ENCODE measurements at regions not wholly inside any gene's neighbourhood (a gene's known extent, or its start where the extent isn't known, plus 50 kb on each side); places are given as distances from the start of the nearest gene placed in this dataset.

- no peak for DNase-seq
- H3K27ac ChIP-seq (ENCODE audit: low read depth in 1 of 3, low read length in 2 of 3) = no peak overlapping the region
- no peaks in the 10 kb centered on the region for H3K9me3 ChIP-seq (ENCODE audit: control insufficient read depth in 2 of 2, insufficient read depth in 1 of 2, low read depth in 1 of 2, low read length in 1 of 2)
- H3K4me1 ChIP-seq (ENCODE audit: control insufficient read depth in 3 of 3, insufficient read depth in 2 of 3, low read depth in 1 of 3, low read length in 2 of 3) = no peaks in the 10 kb centered on the region
- FAIRE-seq = no peak
- 78 to 86% (median 85%) methylated on average over 1 of the region's 1 CpG for WGBS, 3 donors
- H3K4me3 ChIP-seq (ENCODE audit: low read depth in 1 of 3, low read length in 3 of 3) = no peak overlapping the region
- no peaks in the 10 kb centered on the region for H3K27me3 ChIP-seq (ENCODE audit: control insufficient read depth in 3 of 3, insufficient read depth in 3 of 3, low read length in 3 of 3)
- no peaks in the 10 kb centered on the region for H3K36me3 ChIP-seq (ENCODE audit: control insufficient read depth in 3 of 3, insufficient read depth in 2 of 3, low read depth in 1 of 3, low read length in 3 of 3)
Observed at GRCh38 chr6:8879334-8879733, 444.0 kb upstream of the SLC35B3 start.

DNA sequence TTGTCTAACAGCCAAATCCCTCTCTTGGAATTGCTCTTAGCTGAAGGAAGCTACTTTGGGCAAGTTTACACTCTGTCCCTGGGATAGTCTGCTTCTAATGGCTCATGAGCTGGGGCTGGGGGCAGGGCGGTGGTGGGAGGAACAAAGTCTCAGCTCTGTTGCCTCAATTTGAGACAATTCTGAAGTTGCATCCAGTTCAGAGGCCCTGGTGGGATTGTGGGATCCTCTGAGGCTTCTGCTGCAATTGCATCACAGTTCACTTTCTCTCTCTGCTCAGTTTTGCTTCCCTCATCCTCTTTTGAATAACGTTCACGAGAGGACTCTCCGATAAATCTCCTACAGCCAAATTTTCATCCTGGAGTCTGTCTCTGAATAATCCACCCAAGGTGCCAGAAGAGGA, 440.6 kb upstream of the SLC35B3 start:
- Histone ChIP-seq H3K4me3 (ENCODE audit: low read depth in 1 of 3, low read length in 3 of 3) (no peak overlapping the region), H3K36me3 (ENCODE audit: control insufficient read depth in 3 of 3, insufficient read depth in 2 of 3, low read depth in 1 of 3, low read length in 3 of 3) (no peaks in the 10 kb centered on the region), H3K9me3 (ENCODE audit: control insufficient read depth in 2 of 2, insufficient read depth in 1 of 2, low read depth in 1 of 2, low read length in 1 of 2) (no peaks in the 10 kb centered on the region), H3K27me3 (ENCODE audit: control insufficient read depth in 3 of 3, insufficient read depth in 3 of 3, low read length in 3 of 3) (no peaks in the 10 kb centered on the region), H3K27ac (ENCODE audit: low read depth in 1 of 3, low read length in 2 of 3) (no peak overlapping the region), H3K4me1 (ENCODE audit: control insufficient read depth in 3 of 3, insufficient read depth in 2 of 3, low read depth in 1 of 3, low read length in 2 of 3) (no peaks in the 10 kb centered on the region)
- DNase-seq = no peak
- no peak for FAIRE-seq
- WGBS, 3 donors = 81 to 87% (median 85%) methylated on average over 4 of the region's 4 CpGs

DNA sequence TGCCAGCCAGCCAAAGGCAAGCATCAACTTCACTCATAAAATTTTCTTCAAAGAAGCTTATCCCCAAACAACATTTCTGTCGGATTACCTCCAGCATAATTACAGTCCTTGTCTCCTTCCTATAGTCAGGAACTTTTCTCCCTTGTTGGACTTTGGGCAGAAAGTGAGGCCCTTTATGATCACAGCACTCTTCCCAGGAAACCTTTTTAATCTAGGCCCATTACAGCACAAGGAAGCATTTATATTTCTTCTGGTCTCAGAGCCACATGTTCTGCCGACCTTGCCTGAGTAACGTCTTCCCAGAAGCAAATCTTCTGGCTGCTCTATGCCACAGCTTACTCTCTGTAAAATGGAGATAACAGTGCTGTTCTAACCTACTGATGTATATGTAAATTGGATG, 437.2 kb upstream of the SLC35B3 start:
- Histone ChIP-seq H3K27me3 (ENCODE audit: control insufficient read depth in 3 of 3, insufficient read depth in 3 of 3, low read length in 3 of 3) (no peaks in the 10 kb centered on the region), H3K27ac (ENCODE audit: low read depth in 1 of 3, low read length in 2 of 3) (peak overlapping the region in 1 of 3 donors; percentile 7), H3K4me1 (ENCODE audit: control insufficient read depth in 3 of 3, insufficient read depth in 2 of 3, low read depth in 1 of 3, low read length in 2 of 3) (no peaks in the 10 kb centered on the region), H3K36me3 (ENCODE audit: control insufficient read depth in 3 of 3, insufficient read depth in 2 of 3, low read depth in 1 of 3, low read length in 3 of 3) (no peaks in the 10 kb centered on the region), H3K9me3 (ENCODE audit: control insufficient read depth in 2 of 2, insufficient read depth in 1 of 2, low read depth in 1 of 2, low read length in 1 of 2) (no peaks in the 10 kb centered on the region), H3K4me3 (ENCODE audit: low read depth in 1 of 3, low read length in 3 of 3) (no peak overlapping the region)
- no peak for FAIRE-seq
- 24 to 67% (median 34%) methylated on average over 3 of the region's 3 CpGs for WGBS, 3 donors
- DNase-seq = peak; percentile 26 to 59

DNA sequence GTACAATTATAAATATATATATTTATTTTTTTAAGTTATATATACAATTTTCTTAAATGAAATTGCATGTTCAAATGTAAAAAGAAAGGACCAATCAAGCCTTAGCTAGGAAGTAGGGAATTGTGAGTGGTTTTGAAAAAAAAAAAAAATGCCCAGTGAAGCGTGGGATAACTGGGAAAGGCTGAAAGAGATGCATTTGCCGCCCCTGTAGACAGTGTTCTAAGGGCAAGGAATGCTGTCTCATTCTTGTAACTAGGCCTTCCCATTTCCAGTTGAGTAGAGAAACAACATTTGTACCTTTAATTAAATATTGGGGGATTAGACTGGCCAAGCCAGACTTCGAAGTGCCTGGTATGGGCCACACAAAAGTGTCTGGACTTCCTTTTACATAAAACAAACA, 430.1 kb upstream of the SLC35B3 start:
- H3K27me3 ChIP-seq (ENCODE audit: control insufficient read depth in 3 of 3, insufficient read depth in 3 of 3, low read length in 3 of 3) = no peaks in the 10 kb centered on the region
- H3K4me3 ChIP-seq (ENCODE audit: low read depth in 1 of 3, low read length in 3 of 3) = no peak overlapping the region
- no peak for DNase-seq
- no peak for FAIRE-seq
- no peaks in the 10 kb centered on the region for H3K4me1 ChIP-seq (ENCODE audit: control insufficient read depth in 3 of 3, insufficient read depth in 2 of 3, low read depth in 1 of 3, low read length in 2 of 3)
- H3K36me3 ChIP-seq (ENCODE audit: control insufficient read depth in 3 of 3, insufficient read depth in 2 of 3, low read depth in 1 of 3, low read length in 3 of 3) = no peaks in the 10 kb centered on the region
- 71 to 84% (median 74%) methylated on average over 3 of the region's 3 CpGs for WGBS, 3 donors
- H3K27ac ChIP-seq (ENCODE audit: low read depth in 1 of 3, low read length in 2 of 3) = no peak overlapping the region
- H3K9me3 ChIP-seq (ENCODE audit: control insufficient read depth in 2 of 2, insufficient read depth in 1 of 2, low read depth in 1 of 2, low read length in 1 of 2) = no peaks in the 10 kb centered on the region

DNA sequence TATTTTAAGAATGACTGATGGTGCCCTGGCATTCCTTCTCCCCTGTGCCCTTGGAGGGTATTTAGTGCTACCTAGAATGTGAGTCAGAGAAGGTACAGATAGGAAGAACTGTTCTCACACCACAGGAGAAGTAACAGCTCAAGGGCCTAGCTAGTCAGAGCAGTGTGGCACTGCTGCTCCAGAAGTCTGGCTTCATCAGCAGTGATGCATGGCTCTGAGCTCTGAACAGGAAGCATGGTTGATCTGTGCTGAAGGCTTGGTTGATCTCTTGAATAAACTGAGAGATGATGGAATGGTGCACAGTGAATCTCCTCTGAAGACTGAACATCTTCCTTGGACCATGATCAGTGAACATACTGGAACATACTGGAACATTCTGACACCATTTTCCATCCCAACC, 425.3 kb upstream of the SLC35B3 start:
- Histone ChIP-seq H3K4me1 (ENCODE audit: control insufficient read depth in 3 of 3, insufficient read depth in 2 of 3, low read depth in 1 of 3, low read length in 2 of 3) (no peaks in the 10 kb centered on the region), H3K36me3 (ENCODE audit: control insufficient read depth in 3 of 3, insufficient read depth in 2 of 3, low read depth in 1 of 3, low read length in 3 of 3) (no peaks in the 10 kb centered on the region), H3K27ac (ENCODE audit: low read depth in 1 of 3, low read length in 2 of 3) (no peak overlapping the region), H3K9me3 (ENCODE audit: control insufficient read depth in 2 of 2, insufficient read depth in 1 of 2, low read depth in 1 of 2, low read length in 1 of 2) (peaks cover 0 to 2% of the 10 kb centered on the region in 2 donors), H3K4me3 (ENCODE audit: low read depth in 1 of 3, low read length in 3 of 3) (no peak overlapping the region), H3K27me3 (ENCODE audit: control insufficient read depth in 3 of 3, insufficient read depth in 3 of 3, low read length in 3 of 3) (no peaks in the 10 kb centered on the region)
- DNase-seq (no peak), FAIRE-seq (no peak)

GRCh38 chr6:8859501-8859900, 424.2 kb upstream of the SLC35B3 start:
- FAIRE-seq = no peak
- Histone ChIP-seq H3K4me3 (ENCODE audit: low read depth in 1 of 3, low read length in 3 of 3) (no peak overlapping the region), H3K27ac (ENCODE audit: low read depth in 1 of 3, low read length in 2 of 3) (no peak overlapping the region), H3K9me3 (ENCODE audit: control insufficient read depth in 2 of 2, insufficient read depth in 1 of 2, low read depth in 1 of 2, low read length in 1 of 2) (peaks cover 0 to 2% of the 10 kb centered on the region in 2 donors), H3K27me3 (ENCODE audit: control insufficient read depth in 3 of 3, insufficient read depth in 3 of 3, low read length in 3 of 3) (no peaks in the 10 kb centered on the region), H3K36me3 (ENCODE audit: control insufficient read depth in 3 of 3, insufficient read depth in 2 of 3, low read depth in 1 of 3, low read length in 3 of 3) (no peaks in the 10 kb centered on the region), H3K4me1 (ENCODE audit: control insufficient read depth in 3 of 3, insufficient read depth in 2 of 3, low read depth in 1 of 3, low read length in 2 of 3) (no peaks in the 10 kb centered on the region)
- WGBS, 3 donors = 67 to 71% (median 70%) methylated on average over 3 of the region's 3 CpGs
- no peak for DNase-seq

- Histone ChIP-seq H3K9me3 (ENCODE audit: control insufficient read depth in 2 of 2, insufficient read depth in 1 of 2, low read depth in 1 of 2, low read length in 1 of 2) (peaks cover 0 to 2% of the 10 kb centered on the region in 2 donors), H3K27me3 (ENCODE audit: control insufficient read depth in 3 of 3, insufficient read depth in 3 of 3, low read length in 3 of 3) (no peaks in the 10 kb centered on the region), H3K27ac (ENCODE audit: low read depth in 1 of 3, low read length in 2 of 3) (no peak overlapping the region), H3K36me3 (ENCODE audit: control insufficient read depth in 3 of 3, insufficient read depth in 2 of 3, low read depth in 1 of 3, low read length in 3 of 3) (no peaks in the 10 kb centered on the region), H3K4me3 (ENCODE audit: low read depth in 1 of 3, low read length in 3 of 3) (no peak overlapping the region), H3K4me1 (ENCODE audit: control insufficient read depth in 3 of 3, insufficient read depth in 2 of 3, low read depth in 1 of 3, low read length in 2 of 3) (no peaks in the 10 kb centered on the region)
- DNase-seq (no peak), FAIRE-seq (no peak)
- WGBS, 3 donors = 68 to 72% (median 70%) methylated on average over 4 of the region's 4 CpGs
Observed at GRCh38 chr6:8858854-8859331, 423.5 kb upstream of the SLC35B3 start.

DNA sequence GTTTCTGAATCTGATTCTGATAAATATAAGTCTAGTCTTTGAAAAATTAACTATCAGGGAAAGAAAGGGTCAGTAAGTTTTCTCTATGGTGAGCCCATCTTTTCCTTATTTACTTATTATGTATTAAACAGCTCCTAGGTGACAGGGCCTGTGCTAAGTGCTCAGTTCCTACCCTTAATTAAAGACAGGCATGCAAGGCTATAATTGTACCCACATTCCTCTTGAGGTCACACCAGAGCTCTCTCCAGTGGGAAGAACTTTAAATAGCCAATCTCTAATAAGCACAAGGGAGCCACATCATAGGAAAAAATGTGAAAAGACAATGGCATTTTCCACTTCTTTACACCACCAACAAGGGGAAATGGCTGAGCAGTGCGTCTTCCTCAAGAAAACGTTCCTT, 421.8 kb upstream of the SLC35B3 start:
- H3K27ac ChIP-seq (ENCODE audit: low read depth in 1 of 3, low read length in 2 of 3) = no peak overlapping the region
- DNase-seq (no peak), FAIRE-seq (no peak)
- WGBS, 3 donors = 75 to 79% (median 78%) methylated on average over 2 of the region's 2 CpGs
- peaks cover 0 to 2% of the 10 kb centered on the region in 2 donors for H3K9me3 ChIP-seq (ENCODE audit: control insufficient read depth in 2 of 2, insufficient read depth in 1 of 2, low read depth in 1 of 2, low read length in 1 of 2)
- no peaks in the 10 kb centered on the region for H3K36me3 ChIP-seq (ENCODE audit: control insufficient read depth in 3 of 3, insufficient read depth in 2 of 3, low read depth in 1 of 3, low read length in 3 of 3)
- no peaks in the 10 kb centered on the region for H3K27me3 ChIP-seq (ENCODE audit: control insufficient read depth in 3 of 3, insufficient read depth in 3 of 3, low read length in 3 of 3)
- H3K4me1 ChIP-seq (ENCODE audit: control insufficient read depth in 3 of 3, insufficient read depth in 2 of 3, low read depth in 1 of 3, low read length in 2 of 3) = no peaks in the 10 kb centered on the region
- H3K4me3 ChIP-seq (ENCODE audit: low read depth in 1 of 3, low read length in 3 of 3) = no peak overlapping the region

DNA sequence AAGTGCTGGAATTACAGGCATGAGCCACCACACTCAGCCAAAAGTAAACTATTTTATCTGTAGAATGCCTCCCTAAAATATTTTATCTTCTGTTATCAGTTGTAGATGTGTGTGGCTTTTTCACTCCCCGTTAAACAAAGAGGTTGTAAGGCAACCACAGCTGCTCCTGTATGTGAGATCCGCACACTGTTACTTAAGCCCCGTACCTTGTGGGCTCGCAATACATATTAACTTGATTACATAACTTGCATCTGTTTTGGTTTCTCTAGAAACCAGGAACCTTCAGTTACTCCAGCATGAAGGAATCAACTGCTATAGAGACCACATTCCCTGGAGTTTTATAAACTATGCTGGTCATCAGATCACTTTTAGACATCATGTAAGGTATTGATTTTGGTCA, 420.1 kb upstream of the SLC35B3 start:
- FAIRE-seq (no peak), DNase-seq (no peak)
- H3K4me3 ChIP-seq (ENCODE audit: low read depth in 1 of 3, low read length in 3 of 3) = no peak overlapping the region
- H3K36me3 ChIP-seq (ENCODE audit: control insufficient read depth in 3 of 3, insufficient read depth in 2 of 3, low read depth in 1 of 3, low read length in 3 of 3) = no peaks in the 10 kb centered on the region
- H3K4me1 ChIP-seq (ENCODE audit: control insufficient read depth in 3 of 3, insufficient read depth in 2 of 3, low read depth in 1 of 3, low read length in 2 of 3) = no peaks in the 10 kb centered on the region
- no peaks in the 10 kb centered on the region for H3K27me3 ChIP-seq (ENCODE audit: control insufficient read depth in 3 of 3, insufficient read depth in 3 of 3, low read length in 3 of 3)
- H3K9me3 ChIP-seq (ENCODE audit: control insufficient read depth in 2 of 2, insufficient read depth in 1 of 2, low read depth in 1 of 2, low read length in 1 of 2) = peaks cover 0 to 2% of the 10 kb centered on the region in 2 donors
- 62 to 79% (median 70%) methylated on average over 4 of the region's 4 CpGs for WGBS, 3 donors
- H3K27ac ChIP-seq (ENCODE audit: low read depth in 1 of 3, low read length in 2 of 3) = no peak overlapping the region

All from small intestine (tissue), 7 donors.